OCI-LY1 (cell line): ENCODE measurements at regions not wholly inside any gene's neighbourhood (a gene's known extent, or its start where the extent isn't known, plus 50 kb on each side); places are given as distances from the start of the nearest gene placed in this dataset.

Experiments used
- H2AFZ ChIP-seq: fragments of 200-600 bp; sonication (generic), shearing (Covaris generic); 2 replicates; pipeline ENCODE4 v1.6.0; 2014; ENCODE audit warnings: antibody characterized with exemption, mild to moderate bottlenecking, low read length
- H3F3A ChIP-seq: fragments of 200-600 bp; sonication (generic), shearing (Covaris generic); 2 replicates; pipeline ENCODE4 v1.6.0; 2014; ENCODE audit warnings: mild to moderate bottlenecking, antibody characterized with exemption, low read length, moderate library complexity; ENCODE audit not compliant: insufficient read depth
- H3K27ac ChIP-seq: fragments of 200-600 bp; sonication (generic); 2 replicates; pipeline ENCODE4 v1.5.1; 2014; ENCODE audit warnings: low read length, mixed run types, mild to moderate bottlenecking, low read depth; ENCODE audit not compliant: poor library complexity, severe bottlenecking
- H3K27me3 ChIP-seq: fragments of 200-600 bp; sonication (generic); 2 replicates; pipeline ENCODE4 v1.6.0; 2014; ENCODE audit warnings: antibody characterized with exemption, mild to moderate bottlenecking, low read length, moderate library complexity; ENCODE audit not compliant: insufficient read depth
- H3K36me3 ChIP-seq: fragments of 200-600 bp; sonication (generic); 2 replicates; pipeline ENCODE4 v1.6.1; 2014; ENCODE audit warnings: mild to moderate bottlenecking, antibody characterized with exemption, low read length, moderate library complexity, mixed read lengths; ENCODE audit not compliant: insufficient read depth
- H3K4me1 ChIP-seq: fragments of 200-600 bp; sonication (generic); 2 replicates; pipeline ENCODE4 v1.5.1; 2014; ENCODE audit warnings: mild to moderate bottlenecking, low read length, moderate library complexity; ENCODE audit not compliant: insufficient read depth, severe bottlenecking
- H3K4me2 ChIP-seq: fragments of 200-600 bp; sonication (generic), shearing (Covaris generic); 2 replicates; pipeline ENCODE4 v1.6.1; 2014; ENCODE audit warnings: low read length
- H3K4me3 ChIP-seq: fragments of 200-600 bp; sonication (generic); 2 replicates; pipeline ENCODE4 v1.5.1; 2014; ENCODE audit warnings: low read length, low read depth, mild to moderate bottlenecking, mixed read lengths; ENCODE audit not compliant: poor library complexity, severe bottlenecking
- H3K79me2 ChIP-seq: fragments of 200-600 bp; shearing (Covaris generic); 2 replicates; pipeline ENCODE4 v1.6.1; 2016; ENCODE audit warnings: mixed run types, low read length, mixed read lengths; ENCODE audit not compliant: insufficient read depth
- H3K9ac ChIP-seq: fragments of 200-600 bp; sonication (generic), shearing (Covaris generic); 2 replicates; pipeline ENCODE4 v1.6.1; 2014; ENCODE audit warnings: mild to moderate bottlenecking, low read length, mixed read lengths
- H3K9me2 ChIP-seq: fragments of 200-600 bp; sonication (generic), shearing (Covaris generic); 2 replicates; pipeline ENCODE4 v1.6.1; 2014; ENCODE audit warnings: low read depth, mild to moderate bottlenecking, low read length, mixed read lengths
- H3K9me3 ChIP-seq: fragments of 200-600 bp; shearing (Covaris generic); 2 replicates; pipeline ENCODE4 v1.6.1; 2014; ENCODE audit warnings: low read length, mixed read lengths
- H4K20me1 ChIP-seq: fragments of 200-600 bp; sonication (generic), shearing (Covaris generic); 2 replicates; pipeline ENCODE4 v1.6.0; 2016; ENCODE audit warnings: mild to moderate bottlenecking, low read length; ENCODE audit not compliant: insufficient read depth
- EZH2 ChIP-seq: fragments of 200-600 bp; sonication (generic), shearing (Covaris generic); IDR thresholded peaks from 2 replicates; pipeline ENCODE4 v1.8.0; 2017; ENCODE audit warnings: borderline replicate concordance, mixed run types, mild to moderate bottlenecking, antibody characterized with exemption, low read length, moderate library complexity, mixed read lengths
- TF ChIP-seq, protein P1 (sequence below): fragments of 200-600 bp; sonication (generic), shearing (Covaris generic); IDR thresholded peaks from 2 replicates; pipeline ENCODE4 v1.5.1; 2017; ENCODE audit warnings: mild to moderate bottlenecking, antibody characterized with exemption, low read length, moderate library complexity, mixed read lengths

DNA sequence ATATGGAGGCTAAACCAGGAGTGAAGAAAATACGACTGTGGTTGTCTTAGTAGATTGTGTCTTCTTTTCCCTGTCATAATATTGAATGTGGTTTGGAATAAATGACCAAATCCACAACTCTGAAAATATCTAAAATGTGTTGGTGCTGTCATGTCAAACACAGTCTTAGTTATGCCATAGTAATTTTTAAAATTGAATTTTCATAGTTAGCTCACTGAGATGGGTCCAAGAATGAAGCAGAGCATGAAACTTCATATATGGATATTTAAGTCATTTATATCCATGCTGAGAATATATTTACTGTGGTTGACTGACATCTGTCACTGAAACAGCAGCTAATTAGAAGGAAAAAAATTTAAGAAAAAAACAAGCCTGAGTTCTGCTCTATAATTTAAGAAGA is 260.4 kb upstream of the ATP10B start:
- H3K4me2 ChIP-seq: no peak overlapping the region
- H3K4me1 ChIP-seq: no peaks in the 10 kb centered on the region
- H3K27me3 ChIP-seq: no peaks in the 10 kb centered on the region
- no peaks in the 10 kb centered on the region for H4K20me1 ChIP-seq
- no peaks in the 10 kb centered on the region for H3K36me3 ChIP-seq
- no peaks in the 10 kb centered on the region for H3K9me2 ChIP-seq
- H3K9ac ChIP-seq: no peak overlapping the region
- no peak overlapping the region for H3K27ac ChIP-seq
- TF ChIP-seq, protein P1, sequence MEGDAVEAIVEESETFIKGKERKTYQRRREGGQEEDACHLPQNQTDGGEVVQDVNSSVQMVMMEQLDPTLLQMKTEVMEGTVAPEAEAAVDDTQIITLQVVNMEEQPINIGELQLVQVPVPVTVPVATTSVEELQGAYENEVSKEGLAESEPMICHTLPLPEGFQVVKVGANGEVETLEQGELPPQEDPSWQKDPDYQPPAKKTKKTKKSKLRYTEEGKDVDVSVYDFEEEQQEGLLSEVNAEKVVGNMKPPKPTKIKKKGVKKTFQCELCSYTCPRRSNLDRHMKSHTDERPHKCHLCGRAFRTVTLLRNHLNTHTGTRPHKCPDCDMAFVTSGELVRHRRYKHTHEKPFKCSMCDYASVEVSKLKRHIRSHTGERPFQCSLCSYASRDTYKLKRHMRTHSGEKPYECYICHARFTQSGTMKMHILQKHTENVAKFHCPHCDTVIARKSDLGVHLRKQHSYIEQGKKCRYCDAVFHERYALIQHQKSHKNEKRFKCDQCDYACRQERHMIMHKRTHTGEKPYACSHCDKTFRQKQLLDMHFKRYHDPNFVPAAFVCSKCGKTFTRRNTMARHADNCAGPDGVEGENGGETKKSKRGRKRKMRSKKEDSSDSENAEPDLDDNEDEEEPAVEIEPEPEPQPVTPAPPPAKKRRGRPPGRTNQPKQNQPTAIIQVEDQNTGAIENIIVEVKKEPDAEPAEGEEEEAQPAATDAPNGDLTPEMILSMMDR: no peak
- H2AFZ ChIP-seq: no peak overlapping the region
- no peaks in the 10 kb centered on the region for H3K9me3 ChIP-seq
- H3F3A ChIP-seq: no peaks in the 10 kb centered on the region
- H3K4me3 ChIP-seq: no peak overlapping the region
- no peaks in the 10 kb centered on the region for H3K79me2 ChIP-seq

DNA sequence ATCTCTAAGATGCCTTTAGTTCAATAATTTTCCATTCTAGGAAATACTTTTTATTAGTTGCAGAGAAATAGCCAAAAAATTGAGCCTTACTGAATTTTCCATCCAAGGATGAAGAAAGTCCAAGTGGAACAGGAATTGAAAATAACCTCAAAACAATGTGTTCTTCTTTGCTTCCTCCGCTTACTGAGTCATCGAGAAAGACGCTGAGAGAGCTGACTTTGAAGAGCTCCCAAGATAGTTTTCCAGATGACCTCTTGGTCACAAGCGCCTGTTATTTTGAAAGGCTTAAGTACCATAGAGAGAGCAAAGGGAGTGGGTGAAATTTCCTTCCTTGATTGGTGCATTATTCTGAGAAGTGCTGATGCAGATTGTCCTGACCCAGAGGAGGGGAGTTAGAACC is 253.5 kb upstream of the ATP10B start:
- Histone ChIP-seq H3K4me2 (no peak overlapping the region), H3F3A (no peaks in the 10 kb centered on the region), H3K79me2 (no peaks in the 10 kb centered on the region), H3K36me3 (no peaks in the 10 kb centered on the region), H3K4me1 (no peaks in the 10 kb centered on the region), H3K9ac (no peak overlapping the region), H3K9me2 (no peaks in the 10 kb centered on the region), H3K27ac (no peak overlapping the region), H2AFZ (no peak overlapping the region), H3K9me3 (no peaks in the 10 kb centered on the region), H3K4me3 (no peak overlapping the region), H3K27me3 (no peaks in the 10 kb centered on the region), H4K20me1 (no peaks in the 10 kb centered on the region)
- no peak for TF ChIP-seq EZH2
- TF ChIP-seq, protein P1: no peak

DNA sequence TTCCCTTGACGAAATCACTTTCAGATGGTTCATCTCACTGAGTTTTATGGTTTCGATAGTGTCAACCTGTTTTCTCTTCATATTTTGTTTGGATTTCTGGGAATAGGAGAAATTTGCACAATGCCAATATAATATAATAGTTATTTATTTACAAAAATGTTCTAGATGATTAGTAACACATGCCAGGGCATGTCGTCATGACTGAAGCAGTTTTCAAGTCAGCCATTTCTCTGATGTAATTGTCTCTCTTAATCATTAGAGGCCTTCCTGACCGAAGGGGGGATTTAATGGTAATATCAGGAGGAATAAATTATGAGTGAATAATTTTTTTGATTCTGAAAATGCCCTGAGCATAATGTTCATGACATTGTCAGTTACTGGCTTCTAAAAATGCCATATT is 246.5 kb upstream of the ATP10B start:
- Histone ChIP-seq H3K36me3 (no peaks in the 10 kb centered on the region), H3K4me3 (no peak overlapping the region), H4K20me1 (no peaks in the 10 kb centered on the region), H3K27ac (no peak overlapping the region), H3K4me1 (no peaks in the 10 kb centered on the region), H3K4me2 (no peak overlapping the region), H3K9me2 (no peaks in the 10 kb centered on the region), H2AFZ (no peak overlapping the region), H3K9ac (no peak overlapping the region), H3K79me2 (no peaks in the 10 kb centered on the region), H3K9me3 (no peaks in the 10 kb centered on the region), H3F3A (no peaks in the 10 kb centered on the region), H3K27me3 (no peaks in the 10 kb centered on the region)
- TF ChIP-seq, protein P1: no peak
- no peak for TF ChIP-seq EZH2
